ENCODE measurements at regions not wholly inside any gene's neighbourhood (a gene's known extent, or its start where the extent isn't known, plus 50 kb on each side); places are given as distances from the start of the nearest gene placed in this dataset.

GRCh38 chr18:993560-993959 is 88.9 kb downstream of the ADCYAP1 start:
- TF ChIP-seq, protein P1, sequence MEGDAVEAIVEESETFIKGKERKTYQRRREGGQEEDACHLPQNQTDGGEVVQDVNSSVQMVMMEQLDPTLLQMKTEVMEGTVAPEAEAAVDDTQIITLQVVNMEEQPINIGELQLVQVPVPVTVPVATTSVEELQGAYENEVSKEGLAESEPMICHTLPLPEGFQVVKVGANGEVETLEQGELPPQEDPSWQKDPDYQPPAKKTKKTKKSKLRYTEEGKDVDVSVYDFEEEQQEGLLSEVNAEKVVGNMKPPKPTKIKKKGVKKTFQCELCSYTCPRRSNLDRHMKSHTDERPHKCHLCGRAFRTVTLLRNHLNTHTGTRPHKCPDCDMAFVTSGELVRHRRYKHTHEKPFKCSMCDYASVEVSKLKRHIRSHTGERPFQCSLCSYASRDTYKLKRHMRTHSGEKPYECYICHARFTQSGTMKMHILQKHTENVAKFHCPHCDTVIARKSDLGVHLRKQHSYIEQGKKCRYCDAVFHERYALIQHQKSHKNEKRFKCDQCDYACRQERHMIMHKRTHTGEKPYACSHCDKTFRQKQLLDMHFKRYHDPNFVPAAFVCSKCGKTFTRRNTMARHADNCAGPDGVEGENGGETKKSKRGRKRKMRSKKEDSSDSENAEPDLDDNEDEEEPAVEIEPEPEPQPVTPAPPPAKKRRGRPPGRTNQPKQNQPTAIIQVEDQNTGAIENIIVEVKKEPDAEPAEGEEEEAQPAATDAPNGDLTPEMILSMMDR (IDR thresholded peaks at IDR 0.05) = no peak
- TF ChIP-seq POLR2A (IDR thresholded peaks at IDR 0.05) = no peak

All from right lobe of liver (tissue), 4 donors.